Fibroblast of pulmonary artery (primary cell): ENCODE measurements at regions not wholly inside any gene's neighbourhood (a gene's known extent, or its start where the extent isn't known, plus 50 kb on each side); places are given as distances from the start of the nearest gene placed in this dataset.

Experiments used
- DNase-seq: peaks from one replicate; pipeline ENCODE4 v3.0.0-alpha.2; 2010; ENCODE audit warnings: low read depth
- H3K4me3 ChIP-seq: replicated peaks from 2 replicates; pipeline ENCODE4 v1.5.1; 2011; ENCODE audit warnings: low read depth, mild to moderate bottlenecking, control low read depth, low read length, moderate library complexity
- CTCF ChIP-seq: IDR thresholded peaks from 2 replicates; pipeline ENCODE4 v1.5.1; 2011; ENCODE audit warnings: mild to moderate bottlenecking, control low read depth, low read length, inconsistent platforms; ENCODE audit errors: missing control alignments

DNA sequence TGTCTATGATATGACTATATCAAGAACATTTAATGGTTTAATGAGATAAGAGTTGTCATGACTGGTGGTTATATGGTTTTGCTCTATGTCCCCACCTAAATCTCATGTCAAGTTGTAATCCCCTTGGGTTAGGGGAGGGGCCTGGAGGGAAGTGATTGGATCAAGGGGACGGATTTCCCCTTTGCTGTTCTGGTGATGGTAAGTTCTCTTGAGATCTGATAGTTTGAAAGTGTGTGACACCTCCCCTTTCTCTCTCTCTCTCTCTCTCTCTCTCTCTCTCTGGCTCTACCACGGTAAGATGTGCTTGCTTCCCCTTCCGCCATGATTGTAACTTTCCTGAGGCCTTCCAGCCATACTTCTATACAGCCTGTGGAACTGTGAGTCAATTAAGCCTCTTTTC, 803.4 kb downstream of the TRIML1 start:
- DNase-seq, result no peak
- no peak overlapping the region for H3K4me3 ChIP-seq
- no peak for TF ChIP-seq CTCF

GRCh38 chr4:188949596-188949995, 810.4 kb downstream of the TRIML1 start:
- no peak for DNase-seq
- no peak overlapping the region for H3K4me3 ChIP-seq
- no peak for TF ChIP-seq CTCF

GRCh38 chr4:188955066-188955465, 815.8 kb downstream of the TRIML1 start:
- H3K4me3 ChIP-seq, result no peak overlapping the region
- DNase-seq, result no peak
- no peak for TF ChIP-seq CTCF

GRCh38 chr4:188956566-188956965, 817.3 kb downstream of the TRIML1 start:
- no peak for DNase-seq
- no peak for TF ChIP-seq CTCF
- no peak overlapping the region for H3K4me3 ChIP-seq

- H3K4me3 ChIP-seq, result no peak overlapping the region
- DNase-seq, result no peak
- no peak for TF ChIP-seq CTCF
Measured at GRCh38 chr4:188958346-188958745, 819.1 kb downstream of the TRIML1 start.

DNA sequence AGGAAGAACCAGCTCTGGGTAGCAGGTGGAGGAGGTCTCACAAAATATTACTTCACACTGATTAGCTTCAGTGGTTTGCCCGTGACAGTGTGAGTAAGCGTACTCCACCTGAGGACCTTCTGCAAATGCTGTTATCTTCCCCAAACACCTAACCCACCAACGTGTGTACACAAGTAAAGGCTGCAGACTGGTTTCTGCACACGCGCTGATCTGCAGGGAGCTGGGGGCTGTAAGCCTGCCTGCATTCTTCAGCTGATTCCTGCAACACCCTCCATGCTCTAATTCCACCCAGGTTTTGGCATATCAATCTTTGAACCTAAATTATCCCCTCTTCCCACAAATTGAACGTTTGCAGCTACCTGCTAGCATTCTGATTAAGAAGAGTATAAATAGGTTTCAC, 820.2 kb downstream of the TRIML1 start:
- H3K4me3 ChIP-seq, result no peak overlapping the region
- no peak for DNase-seq
- TF ChIP-seq CTCF, result no peak

DNA sequence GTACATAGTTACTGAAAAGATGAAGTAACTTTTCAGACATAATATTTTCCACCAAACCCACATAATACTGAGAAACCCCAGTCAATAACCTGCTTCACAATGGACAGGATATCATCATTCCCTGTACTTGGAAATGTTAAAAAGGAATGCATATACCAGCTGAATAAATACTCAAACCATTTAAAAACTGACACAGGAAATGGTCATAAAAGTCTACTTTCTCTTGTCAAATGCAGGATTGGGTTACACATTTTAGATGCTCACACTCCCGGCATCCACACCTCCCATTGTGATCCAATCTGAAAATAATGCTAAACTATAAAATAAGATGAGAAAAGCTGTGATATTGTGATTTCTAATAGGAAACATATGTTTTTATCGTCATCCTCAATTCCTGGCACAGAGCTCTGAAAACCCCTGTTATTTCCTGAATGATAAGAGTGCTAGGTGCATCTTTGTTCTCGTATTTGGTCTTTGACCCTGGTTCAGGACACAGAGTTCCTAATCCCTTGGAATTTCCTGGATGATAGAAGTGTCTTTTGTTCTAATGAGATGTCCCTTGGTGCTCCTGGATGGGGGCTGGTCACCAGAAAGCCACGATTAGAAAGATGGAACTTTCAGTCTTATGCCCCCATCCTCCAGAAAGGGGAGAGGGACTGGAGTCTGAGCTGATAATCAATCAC, 821.3 kb downstream of the TRIML1 start:
- H3K4me3 ChIP-seq, result no peak overlapping the region
- peak; percentile 6 for DNase-seq
- no peak for TF ChIP-seq CTCF
